NCI-H1105 (cell line): ENCODE measurements at regions not wholly inside any gene's neighbourhood (a gene's known extent, or its start where the extent isn't known, plus 50 kb on each side); places are given as distances from the start of the nearest gene placed in this dataset.

Experiments used
- DNase-seq: peaks from one replicate; lab custom pipeline; 2025; lab: John Stamatoyannopoulos, UW

DNA sequence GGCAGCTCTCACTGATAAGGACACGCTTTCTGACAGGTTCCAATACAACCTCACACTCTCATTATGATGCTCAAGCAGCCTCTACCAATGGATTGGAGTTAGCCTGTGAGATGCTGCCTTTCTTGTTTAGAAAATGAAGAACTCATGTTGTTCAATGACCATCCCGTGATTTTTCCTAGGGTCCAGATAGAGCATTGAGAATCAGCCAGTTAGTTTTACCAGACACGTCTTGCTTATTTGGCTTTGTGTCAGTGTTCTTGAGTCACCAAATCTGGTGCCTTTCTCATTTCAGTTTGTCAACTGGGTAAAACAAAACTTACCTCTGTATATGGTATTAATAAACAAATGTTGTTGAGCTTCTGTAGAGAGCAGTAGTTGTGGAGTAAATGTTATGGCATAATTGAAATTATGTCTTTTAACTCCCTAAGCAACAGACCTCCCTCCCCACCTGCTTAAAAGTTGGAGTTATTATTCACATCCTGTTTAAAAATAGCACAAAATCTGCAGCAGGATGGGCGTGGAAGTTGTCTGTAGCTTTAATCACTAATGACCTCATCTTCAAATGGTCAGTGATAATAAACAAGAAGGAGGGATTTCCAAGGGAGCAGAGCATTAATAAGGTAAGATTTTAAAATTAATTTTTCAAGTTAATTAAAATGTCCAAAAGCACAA, 167.3 kb downstream of the HRH4 start:
- no peak for DNase-seq

- DNase-seq, result no peak
These were observed 167.9 kb downstream of the HRH4 start for GRCh38 chr18:24628326-24628725.

GRCh38 chr18:24629921-24630320, 169.5 kb downstream of the HRH4 start:
- no peak for DNase-seq

GRCh38 chr18:24630346-24630880, 170.0 kb downstream of the HRH4 start:
- no peak for DNase-seq

DNA sequence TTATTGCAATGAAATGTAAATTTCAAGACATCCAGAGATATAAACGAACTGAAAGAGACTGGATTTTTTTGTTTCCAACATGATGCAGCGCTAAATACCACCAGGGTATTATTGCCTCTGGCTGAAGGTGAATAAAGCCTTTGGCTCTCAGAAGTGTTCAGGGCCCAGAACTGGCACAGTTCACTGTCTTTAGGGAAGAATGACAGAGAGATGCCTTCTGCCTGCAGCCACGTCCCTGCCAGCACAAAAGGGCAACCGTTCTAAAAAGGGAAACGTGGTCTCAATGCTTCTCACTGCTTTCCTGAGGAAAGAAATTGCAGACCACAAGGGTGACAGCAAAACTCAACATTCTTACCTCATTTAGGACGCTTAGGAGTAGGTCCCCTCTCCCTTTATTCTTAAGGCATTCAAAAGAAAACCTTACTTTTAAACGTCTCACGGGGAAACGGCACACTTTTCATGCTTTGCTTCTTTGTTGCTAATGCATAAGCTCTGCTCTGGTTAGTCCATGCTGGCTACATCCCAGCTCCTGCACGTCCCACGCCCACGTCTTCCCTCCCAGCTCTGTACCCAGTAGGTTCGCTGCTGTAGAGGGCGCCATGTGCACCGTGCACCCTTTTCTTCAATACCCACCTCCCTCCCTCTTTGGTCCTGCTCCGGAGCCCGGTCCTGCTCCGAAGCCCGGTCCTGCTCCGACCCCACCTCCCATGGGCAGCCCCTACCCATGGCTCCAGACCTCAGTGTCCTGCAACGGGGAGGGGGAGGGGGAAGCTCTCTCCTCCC, 171.0 kb downstream of the HRH4 start:
- no peak for DNase-seq

DNA sequence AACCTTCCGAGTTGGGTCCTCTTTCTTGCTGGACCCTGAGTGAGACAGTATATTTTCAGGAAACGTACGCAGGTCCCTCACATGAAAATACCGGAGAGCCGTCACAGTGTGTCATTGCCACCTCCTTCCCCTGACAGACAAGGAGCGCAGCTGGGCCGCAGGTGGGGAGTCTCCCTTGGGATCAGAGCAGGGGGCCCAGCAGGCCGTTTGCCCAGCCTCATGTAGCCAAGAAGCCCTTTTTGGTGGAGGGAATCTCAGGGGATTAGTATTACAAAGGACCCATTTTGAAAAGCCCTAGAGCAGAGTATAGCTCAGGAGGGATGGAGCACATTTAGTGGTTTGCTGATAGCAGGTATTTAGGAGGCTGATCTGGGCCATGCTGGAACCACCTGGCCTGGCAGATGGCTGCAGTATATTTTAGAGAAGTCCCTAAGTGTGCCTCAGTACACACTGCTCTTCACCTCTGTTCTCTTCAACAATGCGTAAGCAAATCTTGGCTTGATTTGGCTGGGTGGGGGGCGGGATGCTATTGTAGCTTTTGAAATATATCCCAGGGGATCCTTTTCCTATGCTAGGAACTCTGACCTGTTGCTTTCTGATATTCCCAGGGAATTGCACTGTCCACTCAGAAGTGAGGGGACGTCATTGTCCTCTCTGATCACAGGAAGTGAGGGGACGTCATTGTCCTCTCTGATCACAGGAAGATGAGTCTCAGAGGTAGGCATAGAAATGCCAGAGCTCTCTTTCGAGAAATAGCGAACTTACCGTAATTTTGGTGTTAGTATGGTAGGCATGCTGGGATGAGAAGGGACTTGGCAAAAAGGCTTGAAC, 171.9 kb downstream of the HRH4 start:
- DNase-seq, result no peak

DNA sequence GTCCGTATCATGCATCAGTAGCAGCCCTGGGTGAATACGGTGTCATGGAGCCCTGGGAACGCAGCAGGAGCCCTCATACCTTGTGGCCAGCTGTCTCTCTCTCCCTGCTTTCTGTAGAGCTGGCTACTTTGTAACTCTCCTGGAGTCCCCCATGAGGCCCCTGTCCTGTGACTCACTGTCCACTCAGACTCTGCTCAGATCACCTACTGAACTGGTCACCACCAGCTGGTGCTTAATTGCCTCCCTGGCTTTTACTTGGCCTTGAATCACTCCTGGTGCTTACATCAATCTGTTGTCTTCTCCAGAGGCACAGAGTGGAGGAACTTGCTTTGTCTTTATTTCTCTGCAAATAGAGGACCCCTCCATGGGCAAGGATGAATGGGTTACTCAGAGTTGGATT, 172.7 kb downstream of the HRH4 start:
- DNase-seq, result no peak

- no peak for DNase-seq
These were observed 189.1 kb downstream of the HRH4 start for GRCh38 chr18:24649571-24649970.

DNA sequence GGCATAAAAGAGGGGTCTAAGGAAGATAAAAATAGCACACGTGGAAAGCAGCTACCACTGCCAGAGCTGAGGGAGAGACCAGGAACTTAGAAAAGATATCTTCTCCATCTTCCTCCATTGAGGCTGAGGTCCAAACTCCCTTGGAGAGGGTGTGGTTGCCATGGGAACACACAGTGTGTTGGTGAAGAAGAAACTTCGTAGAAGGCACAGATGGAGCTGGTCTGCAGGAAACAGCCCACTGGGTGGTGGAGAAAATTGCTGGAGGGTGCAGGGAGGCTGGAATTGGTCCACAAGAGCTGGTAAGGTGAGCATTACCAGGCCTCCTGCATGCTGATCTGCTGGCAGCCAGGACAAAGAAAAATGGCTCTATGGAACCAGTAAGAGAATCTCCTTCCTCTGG, 191.0 kb downstream of the HRH4 start:
- no peak for DNase-seq

DNA sequence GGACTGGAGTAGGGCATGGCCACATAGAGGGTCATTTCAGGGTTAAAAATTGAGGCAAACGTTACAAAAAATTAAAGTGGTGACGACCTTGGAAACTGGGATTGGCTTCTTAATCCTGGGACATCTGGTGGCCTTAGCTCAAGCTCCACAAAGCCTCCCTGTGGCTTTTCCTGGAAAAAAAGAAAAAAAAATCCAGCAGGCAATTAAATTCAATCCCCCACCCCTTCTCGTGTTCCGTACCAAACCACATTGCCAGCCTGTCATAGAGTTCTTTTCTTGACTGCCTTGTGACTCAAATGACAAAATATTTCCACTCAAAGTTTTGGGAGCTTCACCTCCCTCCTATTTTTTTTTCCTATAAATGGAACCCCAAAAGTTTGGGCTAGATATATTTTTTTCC, 195.6 kb downstream of the HRH4 start:
- no peak for DNase-seq

GRCh38 chr18:24656551-24657443, 196.4 kb downstream of the HRH4 start:
- DNase-seq, result peak; percentile 78

DNA sequence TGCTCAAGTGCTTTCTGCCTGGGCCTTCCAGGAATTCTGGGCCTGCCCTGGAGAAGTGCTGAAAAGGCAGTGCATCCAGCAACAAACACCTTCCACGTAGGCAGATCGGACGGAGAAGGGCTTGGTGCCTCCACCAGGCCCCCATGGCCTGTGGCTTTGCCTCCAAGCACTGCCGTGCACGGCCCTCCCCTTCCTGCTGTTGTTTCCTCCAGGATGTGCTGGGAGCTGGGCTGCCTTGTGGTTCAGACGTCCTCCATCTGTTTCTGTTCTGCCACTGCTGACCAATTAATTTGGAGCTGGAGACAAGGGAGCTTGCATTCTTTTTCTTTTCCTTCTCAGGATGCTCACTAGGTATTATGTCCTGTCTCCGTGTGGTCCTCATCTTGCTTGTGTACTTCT, 197.0 kb downstream of the HRH4 start:
- no peak for DNase-seq

- DNase-seq, result no peak
These were observed 197.9 kb downstream of the HRH4 start for GRCh38 chr18:24658302-24658701.

- no peak for DNase-seq
These were observed 199.6 kb downstream of the HRH4 start for GRCh38 chr18:24659827-24660720.

- no peak for DNase-seq
These were observed 200.5 kb downstream of the HRH4 start for GRCh38 chr18:24660956-24661355.

DNA sequence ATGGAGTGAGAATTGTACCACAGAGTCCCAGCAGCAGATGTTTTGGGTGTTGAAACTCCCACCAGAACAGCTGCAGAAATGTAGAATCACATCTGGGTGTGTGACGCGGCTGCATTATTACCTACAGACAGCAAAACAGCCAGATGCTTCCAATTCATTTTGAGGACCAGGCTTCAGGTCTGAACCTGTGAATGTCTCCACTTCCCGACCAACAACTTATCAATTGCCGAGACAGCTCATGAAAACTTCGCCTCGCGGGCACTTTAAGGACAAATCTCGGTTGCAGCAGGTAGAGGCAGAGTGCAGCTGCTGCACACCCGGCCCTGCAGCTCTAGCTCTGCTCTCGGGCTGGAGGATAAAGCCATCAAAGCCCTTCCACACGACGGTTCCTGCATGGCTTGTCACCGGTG, 202.0 kb downstream of the HRH4 start:
- no peak for DNase-seq

DNA sequence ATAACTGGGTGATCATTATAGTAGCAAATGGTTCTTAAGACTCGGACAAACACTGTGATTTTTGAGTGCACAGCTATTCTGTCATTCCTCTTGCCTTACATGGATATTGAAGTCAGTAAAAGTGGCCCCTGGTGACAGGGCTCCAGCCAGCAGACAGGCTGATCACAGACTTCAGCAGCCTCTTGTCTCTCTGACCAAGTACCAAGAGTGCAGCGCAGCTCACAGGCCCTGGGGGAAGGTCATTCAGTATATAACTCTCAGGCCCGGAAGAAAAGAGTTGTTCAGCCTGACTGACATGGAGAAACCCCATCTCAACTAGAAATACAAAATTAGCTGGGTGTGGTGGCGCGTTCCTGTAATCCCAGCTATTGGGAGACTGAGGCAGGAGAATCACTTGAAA, 202.6 kb downstream of the HRH4 start:
- DNase-seq, result no peak

DNA sequence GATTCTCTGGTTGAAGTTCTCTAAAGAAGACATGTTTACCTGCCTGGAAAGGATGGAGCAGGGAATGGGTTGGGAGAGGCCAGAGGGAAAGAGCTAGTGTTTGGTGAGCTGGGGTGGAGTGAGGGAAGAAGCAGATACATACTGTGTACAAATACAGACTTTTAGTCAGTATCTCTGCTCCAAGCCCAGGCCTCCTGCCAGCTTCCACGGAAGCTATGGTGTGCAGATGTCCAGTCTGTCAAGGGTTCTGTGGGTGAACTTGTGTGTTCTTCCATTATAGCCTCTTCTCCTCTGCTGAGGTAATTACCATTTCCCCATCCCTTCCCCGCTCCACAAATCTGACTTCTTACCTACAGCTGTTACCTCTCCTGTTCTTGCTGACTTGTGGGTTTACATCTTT, 208.6 kb downstream of the HRH4 start:
- no peak for DNase-seq

DNA sequence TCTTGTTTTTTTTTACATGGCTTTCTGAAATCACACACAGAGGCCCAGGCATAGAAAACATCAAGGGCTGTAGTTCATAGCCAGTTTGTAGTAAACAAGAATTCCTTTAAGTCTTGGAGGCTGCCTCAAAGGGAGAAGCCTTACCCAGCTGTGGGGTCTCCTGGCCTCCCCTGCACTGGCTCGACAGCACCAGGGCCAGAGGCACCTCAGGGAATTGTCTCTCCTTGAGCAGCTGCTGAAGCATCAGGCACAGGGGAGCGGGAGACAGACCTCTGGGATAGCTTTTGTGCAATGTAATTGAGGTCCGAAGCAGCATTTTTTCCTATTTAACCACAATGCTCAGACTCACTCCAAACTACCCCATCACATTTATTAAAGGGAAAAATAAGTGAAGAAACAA, 209.1 kb downstream of the HRH4 start:
- no peak for DNase-seq

- DNase-seq, result no peak
These were observed 211.9 kb downstream of the HRH4 start for GRCh38 chr18:24672165-24672941.
